ENCODE measurements at regions not wholly inside any gene's neighbourhood (a gene's known extent, or its start where the extent isn't known, plus 50 kb on each side); places are given as distances from the start of the nearest gene placed in this dataset.

DNA sequence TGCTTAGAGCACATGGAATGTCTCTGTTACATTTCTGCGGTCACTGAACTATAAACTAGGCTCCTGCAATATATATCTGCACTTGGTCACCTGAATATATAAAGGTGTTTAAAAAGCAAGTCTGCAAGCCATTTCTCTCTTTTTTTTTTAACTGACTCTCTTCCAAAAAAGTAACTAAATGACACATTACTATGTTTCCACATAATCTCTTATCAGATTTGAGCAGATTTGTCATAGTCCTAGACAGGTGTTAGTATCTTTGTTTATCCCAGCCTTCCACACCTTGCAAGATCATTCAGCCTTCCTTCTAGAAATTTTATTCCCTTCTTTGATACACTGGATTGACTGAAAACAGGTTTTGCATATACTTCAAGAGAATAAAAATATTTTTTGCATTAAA lies 86.7 kb upstream of the KLF7 start:
- Histone ChIP-seq H3K27ac (ENCODE audit: low read depth, low read length) (no peak overlapping the region), H3K27me3 (ENCODE audit: insufficient read depth, low read length, poor library complexity) (no peaks in the 10 kb centered on the region), H3K4me2 (ENCODE audit: low read length) (no peak overlapping the region), H3K4me3 (ENCODE audit: low read length) (no peak overlapping the region), H2BK120ac (ENCODE audit: low read depth, low read length) (no peak overlapping the region), H4K5ac (ENCODE audit: low read length) (no peak overlapping the region), H3K4me1 (ENCODE audit: control insufficient read depth, low read depth, low read length) (peaks cover 7% of the 10 kb centered on the region), H3K18ac (ENCODE audit: low read length) (no peak overlapping the region), H3K79me1 (ENCODE audit: low read length) (no peaks in the 10 kb centered on the region), H3K23ac (ENCODE audit: low read length) (no peak overlapping the region), H2BK5ac (ENCODE audit: low read length) (no peak overlapping the region), H3K4ac (ENCODE audit: low read depth, low read length) (no peak overlapping the region), H2BK15ac (replicated peaks; ENCODE audit: low read depth) (no peak overlapping the region), H4K8ac (ENCODE audit: low read depth, low read length) (no peak overlapping the region), H3K79me2 (ENCODE audit: control insufficient read depth, insufficient read depth, low read length) (no peaks in the 10 kb centered on the region), H3K9ac (ENCODE audit: low read length) (no peak overlapping the region), H2AK5ac (ENCODE audit: low read length) (no peak overlapping the region), H3K56ac (ENCODE audit: low read length) (no peak overlapping the region), H3K36me3 (ENCODE audit: control insufficient read depth, insufficient read depth, low read length) (no peaks in the 10 kb centered on the region)
- DNase-seq: no peak
- no CpG with 5 or more reads among the region's 1 CpG for WGBS (ENCODE audit: extremely low coverage, insufficient coverage, low lambda C conversion rate)

DNA sequence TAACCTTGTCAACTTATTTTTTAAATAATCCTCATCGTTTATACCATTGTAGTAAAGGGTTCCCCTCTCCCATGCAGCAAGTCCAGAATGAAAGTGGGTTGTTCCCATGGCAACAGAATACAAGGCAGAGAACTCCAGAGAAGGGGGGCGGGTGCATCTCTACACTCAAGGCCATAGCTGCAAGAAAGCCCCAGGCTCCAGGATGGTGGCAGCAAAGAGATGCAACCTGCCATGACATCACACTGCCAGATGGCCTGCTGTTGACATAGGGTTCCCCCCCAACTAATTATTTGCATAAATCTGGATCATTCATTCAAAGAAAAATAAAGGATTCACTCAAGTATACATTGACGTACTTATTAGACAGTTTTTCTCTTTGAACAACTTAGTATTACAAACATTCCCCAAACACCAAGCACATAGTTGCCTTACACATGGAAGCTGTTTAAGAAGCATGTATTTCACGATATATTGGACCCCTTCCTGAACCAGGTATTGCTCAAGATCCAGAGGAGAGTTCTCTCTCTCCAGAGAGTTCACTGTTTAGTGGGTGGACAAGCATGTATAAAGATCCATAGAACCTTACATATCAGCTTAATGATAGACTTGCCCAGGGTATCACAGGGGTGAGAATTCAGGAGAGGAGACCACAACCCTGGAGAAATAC lies 87.4 kb upstream of the KLF7 start:
- H4K5ac ChIP-seq (ENCODE audit: low read length): no peak overlapping the region
- DNase-seq: peak; percentile 90

DNA sequence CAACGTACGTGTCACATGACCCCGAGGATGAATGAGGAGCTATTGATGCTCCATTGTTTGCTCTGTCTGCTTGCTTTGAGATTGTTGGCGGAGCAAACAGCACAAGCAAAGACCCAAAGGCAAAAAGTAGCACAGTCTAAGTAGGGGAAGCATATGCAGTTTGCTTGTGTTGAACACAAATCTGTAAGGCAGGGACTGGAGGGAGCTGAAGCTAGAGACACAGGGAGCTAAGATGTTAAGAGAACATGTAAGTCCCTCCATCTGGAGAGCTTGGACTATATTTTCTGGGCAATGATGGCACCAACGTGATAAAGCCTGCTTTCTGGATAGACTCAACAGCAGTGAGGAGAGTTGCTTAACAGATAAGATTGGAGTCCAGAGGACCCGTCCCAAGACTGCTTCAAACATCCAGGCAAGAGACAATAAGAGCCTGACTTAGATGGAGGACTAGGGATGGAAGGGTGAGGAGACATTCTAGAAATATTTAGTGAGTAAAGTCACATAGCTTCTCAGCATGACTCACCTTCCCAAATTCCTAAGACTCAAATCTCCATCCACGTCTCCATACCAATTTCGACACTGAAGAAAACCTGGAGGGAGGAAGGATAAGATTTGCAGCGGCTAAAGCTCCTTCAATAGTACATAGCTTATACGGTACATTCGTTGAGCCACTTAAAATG lies 88.1 kb upstream of the KLF7 start:
- H2AK5ac ChIP-seq (ENCODE audit: low read length): peak overlapping the region; percentile 51
- peak overlapping the region; percentile 56 for H4K5ac ChIP-seq (ENCODE audit: low read length)
- no CpG with 5 or more reads among the region's 11 CpGs for WGBS (ENCODE audit: extremely low coverage, insufficient coverage, low lambda C conversion rate)
- peaks cover 9% of the 10 kb centered on the region for H3K4me1 ChIP-seq (ENCODE audit: control insufficient read depth, low read depth, low read length)
- H4K8ac ChIP-seq (ENCODE audit: low read depth, low read length): no peak overlapping the region
- DNase-seq: peak; percentile 93
- H3K79me2 ChIP-seq (ENCODE audit: control insufficient read depth, insufficient read depth, low read length): no peaks in the 10 kb centered on the region
- H3K23ac ChIP-seq (ENCODE audit: low read length): no peak overlapping the region
- no peak overlapping the region for H3K4me3 ChIP-seq (ENCODE audit: low read length)
- H3K27me3 ChIP-seq (ENCODE audit: insufficient read depth, low read length, poor library complexity): no peaks in the 10 kb centered on the region
- no peak overlapping the region for H3K4ac ChIP-seq (ENCODE audit: low read depth, low read length)
- H2BK5ac ChIP-seq (ENCODE audit: low read length): peak overlapping the region; percentile 3
- H2BK15ac ChIP-seq (replicated peaks; ENCODE audit: low read depth): no peak overlapping the region
- no peak overlapping the region for H3K27ac ChIP-seq (ENCODE audit: low read depth, low read length)
- no peak overlapping the region for H2BK120ac ChIP-seq (ENCODE audit: low read depth, low read length)
- no peak overlapping the region for H3K18ac ChIP-seq (ENCODE audit: low read length)
- no peaks in the 10 kb centered on the region for H3K79me1 ChIP-seq (ENCODE audit: low read length)
- no peak overlapping the region for H3K9ac ChIP-seq (ENCODE audit: low read length)
- no peak overlapping the region for H3K4me2 ChIP-seq (ENCODE audit: low read length)
- no peaks in the 10 kb centered on the region for H3K36me3 ChIP-seq (ENCODE audit: control insufficient read depth, insufficient read depth, low read length)
- H3K56ac ChIP-seq (ENCODE audit: low read length): no peak overlapping the region

More for the DNA sequence above, 87.4 kb upstream of the KLF7 start:
- H3K4me1 ChIP-seq (ENCODE audit: control insufficient read depth, low read depth, low read length): peaks cover 9% of the 10 kb centered on the region
- H3K27me3 ChIP-seq (ENCODE audit: insufficient read depth, low read length, poor library complexity): no peaks in the 10 kb centered on the region
- H3K4ac ChIP-seq (ENCODE audit: low read depth, low read length): no peak overlapping the region
- no peak overlapping the region for H3K18ac ChIP-seq (ENCODE audit: low read length)
- no peak overlapping the region for H3K4me3 ChIP-seq (ENCODE audit: low read length)
- no peak overlapping the region for H3K23ac ChIP-seq (ENCODE audit: low read length)
- no peak overlapping the region for H2BK120ac ChIP-seq (ENCODE audit: low read depth, low read length)
- H2AK5ac ChIP-seq (ENCODE audit: low read length): no peak overlapping the region
- H3K4me2 ChIP-seq (ENCODE audit: low read length): no peak overlapping the region
- H3K79me2 ChIP-seq (ENCODE audit: control insufficient read depth, insufficient read depth, low read length): no peaks in the 10 kb centered on the region
- H2BK5ac ChIP-seq (ENCODE audit: low read length): no peak overlapping the region
- H3K79me1 ChIP-seq (ENCODE audit: low read length): no peaks in the 10 kb centered on the region
- H3K56ac ChIP-seq (ENCODE audit: low read length): no peak overlapping the region
- no CpG with 5 or more reads among the region's 4 CpGs for WGBS (ENCODE audit: extremely low coverage, insufficient coverage, low lambda C conversion rate)
- no peak overlapping the region for H2BK15ac ChIP-seq (replicated peaks; ENCODE audit: low read depth)
- no peaks in the 10 kb centered on the region for H3K36me3 ChIP-seq (ENCODE audit: control insufficient read depth, insufficient read depth, low read length)
- no peak overlapping the region for H3K27ac ChIP-seq (ENCODE audit: low read depth, low read length)
- no peak overlapping the region for H3K9ac ChIP-seq (ENCODE audit: low read length)
- H4K8ac ChIP-seq (ENCODE audit: low read depth, low read length): no peak overlapping the region

DNA sequence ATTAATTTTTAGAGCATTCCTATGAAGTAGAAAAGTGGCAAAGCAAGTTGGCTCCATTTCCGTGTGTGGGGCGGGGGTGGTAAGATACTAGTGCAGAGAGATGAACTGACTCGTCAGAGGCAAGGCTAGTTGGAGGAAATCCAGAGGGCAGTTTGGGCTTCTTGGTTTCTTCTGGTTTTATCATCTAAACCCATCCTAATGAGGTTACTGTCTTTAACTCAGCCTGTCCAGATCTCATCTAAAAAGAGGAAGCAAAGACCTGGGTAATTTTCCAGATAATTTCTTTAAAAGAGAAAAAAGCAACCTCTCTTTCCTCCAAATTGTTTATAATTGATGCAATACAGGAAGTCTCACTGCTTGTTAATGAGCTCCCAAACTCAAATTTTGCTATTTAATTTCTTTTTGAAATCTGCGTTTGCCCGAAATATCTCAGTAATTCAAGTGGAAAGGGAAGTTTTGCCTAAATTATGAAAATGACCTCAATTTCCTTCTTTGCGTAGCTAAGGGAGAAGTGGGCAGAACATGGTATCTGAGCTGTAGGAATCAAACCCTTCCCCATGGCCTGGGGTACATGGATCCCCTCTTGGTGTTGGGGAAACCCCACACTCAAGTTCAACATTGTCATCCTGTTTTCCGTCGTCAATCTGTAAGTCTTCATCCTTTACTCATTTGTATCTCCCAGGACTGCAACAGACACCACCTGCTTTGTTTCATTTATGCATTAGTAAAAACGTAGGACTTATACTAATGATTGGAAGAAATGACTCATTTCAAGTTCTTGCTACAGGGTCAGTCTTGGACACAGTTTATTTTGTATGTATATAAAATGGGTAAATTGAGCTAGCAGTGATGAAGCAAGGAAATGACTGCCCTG lies 89.1 kb upstream of the KLF7 start:
- no peak overlapping the region for H3K18ac ChIP-seq (ENCODE audit: low read length)
- no peak overlapping the region for H3K23ac ChIP-seq (ENCODE audit: low read length)
- H3K27me3 ChIP-seq (ENCODE audit: insufficient read depth, low read length, poor library complexity): no peaks in the 10 kb centered on the region
- H2BK5ac ChIP-seq (ENCODE audit: low read length): peak overlapping the region; percentile 17
- H3K4me3 ChIP-seq (ENCODE audit: low read length): no peak overlapping the region
- DNase-seq: peak; percentile 30
- no peaks in the 10 kb centered on the region for H3K36me3 ChIP-seq (ENCODE audit: control insufficient read depth, insufficient read depth, low read length)
- H3K79me1 ChIP-seq (ENCODE audit: low read length): no peaks in the 10 kb centered on the region
- peak overlapping the region; percentile 20 for H2BK15ac ChIP-seq (replicated peaks; ENCODE audit: low read depth)
- H3K4ac ChIP-seq (ENCODE audit: low read depth, low read length): peak overlapping the region; percentile 48
- H3K79me2 ChIP-seq (ENCODE audit: control insufficient read depth, insufficient read depth, low read length): no peaks in the 10 kb centered on the region
- H3K4me1 ChIP-seq (ENCODE audit: control insufficient read depth, low read depth, low read length): peaks cover 9% of the 10 kb centered on the region
- no peak overlapping the region for H4K8ac ChIP-seq (ENCODE audit: low read depth, low read length)
- no peak overlapping the region for H4K5ac ChIP-seq (ENCODE audit: low read length)
- H3K4me2 ChIP-seq (ENCODE audit: low read length): no peak overlapping the region
- H3K56ac ChIP-seq (ENCODE audit: low read length): peak overlapping the region; percentile 31
- no CpG with 5 or more reads among the region's 9 CpGs for WGBS (ENCODE audit: extremely low coverage, insufficient coverage, low lambda C conversion rate)
- H3K27ac ChIP-seq (ENCODE audit: low read depth, low read length): no peak overlapping the region
- H2BK120ac ChIP-seq (ENCODE audit: low read depth, low read length): no peak overlapping the region
- H2AK5ac ChIP-seq (ENCODE audit: low read length): peak overlapping the region; percentile 87
- no peak overlapping the region for H3K9ac ChIP-seq (ENCODE audit: low read length)

DNA sequence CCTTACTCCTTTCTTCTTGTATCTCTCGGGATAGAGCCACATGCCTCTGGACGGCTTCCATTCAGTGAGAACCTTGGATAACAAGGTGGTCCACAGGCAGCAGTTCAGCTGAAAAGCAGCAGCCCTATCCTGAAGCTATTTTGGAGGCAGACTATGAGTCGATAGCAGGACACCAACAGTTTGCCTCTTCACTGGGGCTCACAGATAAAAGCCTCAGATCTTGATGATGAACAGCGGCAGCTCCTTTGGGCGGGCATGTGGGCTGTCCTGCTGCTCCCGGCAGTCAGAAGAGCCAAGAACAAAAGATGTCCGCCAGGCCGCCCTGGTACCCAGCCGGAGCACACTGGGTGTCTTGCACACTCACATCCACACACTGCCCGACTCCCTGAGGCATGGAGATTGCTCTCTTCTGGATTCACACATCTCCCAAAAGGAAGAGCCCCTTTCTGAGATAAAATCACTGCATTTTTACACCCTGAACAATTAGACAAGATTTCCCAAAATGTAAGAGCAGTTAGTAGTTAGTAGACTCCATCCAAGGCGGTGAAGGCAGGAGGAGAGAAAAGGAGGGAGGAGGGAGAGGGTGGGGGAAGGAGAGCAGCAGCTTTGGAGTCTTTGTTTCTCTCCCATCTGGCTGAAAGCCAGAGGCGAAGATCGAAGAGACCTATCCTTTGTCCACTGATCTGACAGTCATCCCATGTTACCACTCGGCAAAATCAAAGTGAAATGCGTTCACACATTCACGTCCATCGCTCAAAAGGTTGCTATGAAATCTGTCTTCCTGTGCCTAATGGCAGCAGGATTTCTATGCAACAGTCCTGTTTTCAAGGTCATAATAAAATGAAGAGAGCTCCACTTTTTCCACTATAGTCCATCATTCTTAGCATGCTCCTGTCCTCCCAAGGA lies 90.1 kb upstream of the KLF7 start:
- no peak overlapping the region for H4K8ac ChIP-seq (ENCODE audit: low read depth, low read length)
- H4K5ac ChIP-seq (ENCODE audit: low read length): no peak overlapping the region
- no peak overlapping the region for H3K9ac ChIP-seq (ENCODE audit: low read length)
- no peak for DNase-seq
- no peaks in the 10 kb centered on the region for H3K36me3 ChIP-seq (ENCODE audit: control insufficient read depth, insufficient read depth, low read length)
- H3K56ac ChIP-seq (ENCODE audit: low read length): peak overlapping the region; percentile 53
- H3K4me1 ChIP-seq (ENCODE audit: control insufficient read depth, low read depth, low read length): peaks cover 9% of the 10 kb centered on the region
- H3K79me2 ChIP-seq (ENCODE audit: control insufficient read depth, insufficient read depth, low read length): no peaks in the 10 kb centered on the region
- no peak overlapping the region for H2BK120ac ChIP-seq (ENCODE audit: low read depth, low read length)
- no peak overlapping the region for H3K4me3 ChIP-seq (ENCODE audit: low read length)
- no peak overlapping the region for H3K4me2 ChIP-seq (ENCODE audit: low read length)
- no peak overlapping the region for H3K23ac ChIP-seq (ENCODE audit: low read length)
- H3K27ac ChIP-seq (ENCODE audit: low read depth, low read length): no peak overlapping the region
- peak overlapping the region; percentile 6 for H2BK5ac ChIP-seq (ENCODE audit: low read length)
- peak overlapping the region; percentile 1 for H2BK15ac ChIP-seq (replicated peaks; ENCODE audit: low read depth)
- peak overlapping the region; percentile 7 for H2AK5ac ChIP-seq (ENCODE audit: low read length)
- no CpG with 5 or more reads among the region's 17 CpGs for WGBS (ENCODE audit: extremely low coverage, insufficient coverage, low lambda C conversion rate)
- H3K79me1 ChIP-seq (ENCODE audit: low read length): no peaks in the 10 kb centered on the region
- H3K4ac ChIP-seq (ENCODE audit: low read depth, low read length): no peak overlapping the region
- H3K27me3 ChIP-seq (ENCODE audit: insufficient read depth, low read length, poor library complexity): no peaks in the 10 kb centered on the region
- H3K18ac ChIP-seq (ENCODE audit: low read length): peak overlapping the region; percentile 16

Measured in mesendoderm (in vitro differentiated cells).